ENCODE measurements at regions not wholly inside any gene's neighbourhood (a gene's known extent, or its start where the extent isn't known, plus 50 kb on each side); places are given as distances from the start of the nearest gene placed in this dataset.

DNA sequence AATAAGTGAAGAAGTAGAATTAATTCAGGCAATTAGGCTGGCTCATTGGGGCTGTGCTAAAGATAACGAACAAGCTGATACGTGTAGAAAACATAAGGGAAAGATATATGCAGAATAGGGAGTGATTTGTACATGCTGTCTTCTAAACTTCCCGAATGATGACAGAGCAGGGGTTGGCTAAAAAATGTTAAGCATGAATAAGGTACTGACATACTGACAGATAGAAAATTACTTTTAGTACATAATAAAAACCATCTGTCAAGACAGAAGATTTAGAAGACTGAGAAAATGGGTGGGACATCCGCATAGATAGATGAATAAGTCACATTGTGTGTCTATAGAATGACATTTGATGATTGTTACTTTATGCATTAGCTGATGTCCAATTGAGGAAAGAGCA lies 158.8 kb upstream of the ZNF804B start:
- H3K27ac Mint-ChIP-seq (ENCODE audit: unreplicated experiment), result no peak overlapping the region
- DNase-seq, result no peak
- no peaks in the 10 kb centered on the region for H3K36me3 Mint-ChIP-seq (ENCODE audit: unreplicated experiment)
- H3K27me3 Mint-ChIP-seq (ENCODE audit: unreplicated experiment), result no peaks in the 10 kb centered on the region
- H3K4me1 Mint-ChIP-seq (ENCODE audit: low read depth, unreplicated experiment), result no peaks in the 10 kb centered on the region
- no peaks in the 10 kb centered on the region for H3K9me3 Mint-ChIP-seq (ENCODE audit: unreplicated experiment)
- TF ChIP-seq, protein P1, sequence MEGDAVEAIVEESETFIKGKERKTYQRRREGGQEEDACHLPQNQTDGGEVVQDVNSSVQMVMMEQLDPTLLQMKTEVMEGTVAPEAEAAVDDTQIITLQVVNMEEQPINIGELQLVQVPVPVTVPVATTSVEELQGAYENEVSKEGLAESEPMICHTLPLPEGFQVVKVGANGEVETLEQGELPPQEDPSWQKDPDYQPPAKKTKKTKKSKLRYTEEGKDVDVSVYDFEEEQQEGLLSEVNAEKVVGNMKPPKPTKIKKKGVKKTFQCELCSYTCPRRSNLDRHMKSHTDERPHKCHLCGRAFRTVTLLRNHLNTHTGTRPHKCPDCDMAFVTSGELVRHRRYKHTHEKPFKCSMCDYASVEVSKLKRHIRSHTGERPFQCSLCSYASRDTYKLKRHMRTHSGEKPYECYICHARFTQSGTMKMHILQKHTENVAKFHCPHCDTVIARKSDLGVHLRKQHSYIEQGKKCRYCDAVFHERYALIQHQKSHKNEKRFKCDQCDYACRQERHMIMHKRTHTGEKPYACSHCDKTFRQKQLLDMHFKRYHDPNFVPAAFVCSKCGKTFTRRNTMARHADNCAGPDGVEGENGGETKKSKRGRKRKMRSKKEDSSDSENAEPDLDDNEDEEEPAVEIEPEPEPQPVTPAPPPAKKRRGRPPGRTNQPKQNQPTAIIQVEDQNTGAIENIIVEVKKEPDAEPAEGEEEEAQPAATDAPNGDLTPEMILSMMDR (IDR thresholded peaks at IDR 0.05; ENCODE audit: partially characterized antibody, unreplicated experiment), result no peak
- no peak overlapping the region for H3K4me3 Mint-ChIP-seq (ENCODE audit: unreplicated experiment)

DNA sequence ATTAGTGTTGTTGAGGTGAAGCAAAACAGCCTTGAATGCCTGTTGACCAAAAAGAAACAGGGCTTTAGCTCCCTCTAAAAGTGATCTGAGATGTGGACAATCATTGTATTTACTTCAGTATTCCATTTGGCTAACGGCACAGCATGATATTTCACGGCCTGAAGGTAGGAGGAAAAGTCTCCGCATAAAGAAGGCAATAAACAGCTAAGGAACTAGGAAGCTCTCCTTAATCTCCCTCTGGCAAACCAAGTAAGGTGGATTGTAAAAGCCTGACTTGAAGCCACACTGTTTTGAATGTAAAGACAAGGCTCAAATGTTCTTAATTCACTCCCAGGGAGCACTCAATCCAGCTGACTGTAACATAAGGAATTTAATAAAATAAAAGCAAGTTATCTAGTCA lies 160.0 kb upstream of the ZNF804B start:
- Mint-ChIP-seq H3K4me3 (ENCODE audit: unreplicated experiment) (no peak overlapping the region), H3K36me3 (ENCODE audit: unreplicated experiment) (no peaks in the 10 kb centered on the region), H3K4me1 (ENCODE audit: low read depth, unreplicated experiment) (no peaks in the 10 kb centered on the region), H3K27ac (ENCODE audit: unreplicated experiment) (no peak overlapping the region), H3K27me3 (ENCODE audit: unreplicated experiment) (no peaks in the 10 kb centered on the region), H3K9me3 (ENCODE audit: unreplicated experiment) (no peaks in the 10 kb centered on the region)
- DNase-seq, result no peak
- TF ChIP-seq, protein P1 (IDR thresholded peaks at IDR 0.05; ENCODE audit: partially characterized antibody, unreplicated experiment), result no peak

DNA sequence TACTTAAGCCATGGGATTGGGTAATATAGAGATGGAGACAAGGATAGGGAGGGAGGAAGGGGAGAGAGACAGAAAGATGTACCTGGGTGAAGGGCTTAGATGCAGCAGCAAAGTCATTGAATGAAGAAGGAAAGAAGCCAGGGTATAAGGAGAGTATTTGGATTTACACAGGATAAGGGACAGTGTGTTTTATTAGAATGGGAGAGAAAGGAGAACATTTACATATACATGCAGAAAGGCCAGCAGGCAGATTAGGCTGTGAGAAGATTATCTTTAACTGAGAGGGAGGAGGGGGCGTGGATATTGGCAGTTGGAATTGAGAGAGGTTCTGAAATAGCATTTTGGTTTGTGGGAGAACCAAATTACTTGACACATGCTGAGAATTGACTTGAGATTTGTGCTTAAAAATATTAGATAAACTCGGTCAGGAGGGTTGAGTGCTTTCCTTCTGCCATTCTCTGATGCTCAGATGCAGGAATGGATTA lies 161.5 kb upstream of the ZNF804B start:
- TF ChIP-seq, protein P1 (IDR thresholded peaks at IDR 0.05; ENCODE audit: partially characterized antibody, unreplicated experiment), result no peak
- no peak overlapping the region for H3K4me3 Mint-ChIP-seq (ENCODE audit: unreplicated experiment)
- H3K27me3 Mint-ChIP-seq (ENCODE audit: unreplicated experiment), result no peaks in the 10 kb centered on the region
- no peak overlapping the region for H3K27ac Mint-ChIP-seq (ENCODE audit: unreplicated experiment)
- no peaks in the 10 kb centered on the region for H3K9me3 Mint-ChIP-seq (ENCODE audit: unreplicated experiment)
- no peaks in the 10 kb centered on the region for H3K36me3 Mint-ChIP-seq (ENCODE audit: unreplicated experiment)
- no peaks in the 10 kb centered on the region for H3K4me1 Mint-ChIP-seq (ENCODE audit: low read depth, unreplicated experiment)
- DNase-seq, result no peak

DNA sequence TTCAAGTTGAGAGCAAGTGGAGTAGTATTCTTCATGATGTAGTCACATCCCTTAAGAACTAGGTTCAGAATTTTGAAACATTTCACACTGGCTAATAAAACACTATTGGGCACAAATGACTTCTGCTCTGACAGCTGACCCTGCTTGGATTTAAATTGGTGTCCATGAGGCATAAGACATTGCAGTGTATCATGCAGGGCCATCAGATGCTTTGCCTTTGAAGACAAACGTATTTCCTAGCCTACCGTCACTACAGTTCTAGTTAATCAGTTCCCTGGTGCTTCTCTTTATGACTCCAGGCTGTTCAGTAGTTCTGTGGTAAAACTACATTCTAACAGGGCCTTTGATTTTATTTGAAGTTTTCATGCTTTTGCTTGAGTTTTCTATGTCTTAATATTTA lies 168.5 kb upstream of the ZNF804B start:
- H3K36me3 Mint-ChIP-seq (ENCODE audit: unreplicated experiment), result no peaks in the 10 kb centered on the region
- H3K4me1 Mint-ChIP-seq (ENCODE audit: low read depth, unreplicated experiment), result no peaks in the 10 kb centered on the region
- TF ChIP-seq, protein P1 (IDR thresholded peaks at IDR 0.05; ENCODE audit: partially characterized antibody, unreplicated experiment), result no peak
- no peaks in the 10 kb centered on the region for H3K27me3 Mint-ChIP-seq (ENCODE audit: unreplicated experiment)
- H3K27ac Mint-ChIP-seq (ENCODE audit: unreplicated experiment), result no peak overlapping the region
- H3K4me3 Mint-ChIP-seq (ENCODE audit: unreplicated experiment), result no peak overlapping the region
- no peak for DNase-seq
- no peaks in the 10 kb centered on the region for H3K9me3 Mint-ChIP-seq (ENCODE audit: unreplicated experiment)

DNA sequence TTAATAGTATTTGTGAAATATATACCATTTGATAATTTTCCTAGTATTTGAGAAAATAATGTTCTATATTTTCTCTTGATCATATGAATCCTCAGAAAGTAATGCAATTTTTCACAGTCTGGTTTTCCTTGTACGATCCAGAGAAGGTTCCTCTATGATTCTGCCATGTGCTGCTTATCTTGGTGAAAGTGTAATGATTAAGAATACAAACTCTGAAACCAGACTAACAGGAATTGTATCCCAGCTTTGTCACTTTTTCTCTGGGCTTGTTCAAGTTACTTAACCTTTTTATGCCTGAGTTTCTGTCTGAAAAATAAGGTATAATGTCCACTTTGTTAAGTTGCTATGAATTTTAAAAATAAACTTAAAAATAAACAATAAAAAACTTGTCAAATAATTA lies 169.6 kb upstream of the ZNF804B start:
- Mint-ChIP-seq H3K4me3 (ENCODE audit: unreplicated experiment) (no peak overlapping the region), H3K27ac (ENCODE audit: unreplicated experiment) (no peak overlapping the region), H3K27me3 (ENCODE audit: unreplicated experiment) (no peaks in the 10 kb centered on the region), H3K36me3 (ENCODE audit: unreplicated experiment) (no peaks in the 10 kb centered on the region), H3K4me1 (ENCODE audit: low read depth, unreplicated experiment) (no peaks in the 10 kb centered on the region), H3K9me3 (ENCODE audit: unreplicated experiment) (no peaks in the 10 kb centered on the region)
- TF ChIP-seq, protein P1 (IDR thresholded peaks at IDR 0.05; ENCODE audit: partially characterized antibody, unreplicated experiment), result no peak
- no peak for DNase-seq
